Stimulated activated naive CD8-positive, alpha-beta T cell treated with anti-CD3 and anti-CD28 coated beads, Interleukin-15, Interleukin-2, amounts not matched to agents 100 ng/mL and 50 ng/mL, for 24 hours (primary cell): ENCODE measurements at regions not wholly inside any gene's neighbourhood (a gene's known extent, or its start where the extent isn't known, plus 50 kb on each side); places are given as distances from the start of the nearest gene placed in this dataset.
"Not testable (repeated sequence)": the region's sequence is repeated elsewhere in the genome, so short reads cannot be mapped to it uniquely, and the experiment has no call there.

Source experiments
- H3K27ac Mint-ChIP-seq: one replicate; pipeline ENCODE4 v1.8.0; 2021; ENCODE audit warnings: mild to moderate bottlenecking, mixed read lengths
- H3K27me3 Mint-ChIP-seq: one replicate; pipeline ENCODE4 v1.8.0; 2021; ENCODE audit warnings: mixed read lengths
- H3K36me3 Mint-ChIP-seq: one replicate; pipeline ENCODE4 v1.8.0; 2021; ENCODE audit warnings: low read depth, mixed read lengths
- H3K4me1 Mint-ChIP-seq: one replicate; pipeline ENCODE4 v1.8.0; 2021; ENCODE audit warnings: low read depth, mixed read lengths
- H3K4me3 Mint-ChIP-seq: one replicate; pipeline ENCODE4 v1.8.0; 2021; ENCODE audit warnings: mild to moderate bottlenecking, mixed read lengths
- H3K9me3 Mint-ChIP-seq: one replicate; pipeline ENCODE4 v1.8.0; 2021; ENCODE audit warnings: mixed read lengths

DNA sequence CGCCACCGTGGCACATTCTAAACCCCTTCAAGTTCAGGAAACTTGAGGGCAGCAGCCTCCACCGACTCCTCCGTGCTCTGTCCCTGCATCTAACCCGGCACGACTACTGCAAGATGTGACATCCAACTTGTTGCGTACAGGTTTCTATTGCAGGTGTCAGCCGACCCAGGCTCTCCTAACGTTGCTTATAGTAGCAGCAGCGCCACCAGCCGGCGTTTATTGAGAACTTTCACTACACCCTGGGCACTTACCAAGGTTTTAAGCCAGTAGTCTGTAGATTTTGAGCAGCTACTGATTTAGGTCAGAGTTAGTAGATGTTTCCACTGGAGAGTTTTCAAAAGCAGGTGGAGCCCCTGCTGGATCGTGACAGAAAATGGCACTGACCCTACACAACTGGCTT, 200.6 kb upstream of the PRKX start:
- H3K27me3 Mint-ChIP-seq, H3K4me3 Mint-ChIP-seq, H3K4me1 Mint-ChIP-seq, H3K27ac Mint-ChIP-seq, H3K9me3 Mint-ChIP-seq, H3K36me3 Mint-ChIP-seq: not testable (repeated sequence)

GRCh38 chrX:3911012-3911411, 197.6 kb upstream of the PRKX start:
- H3K27me3 Mint-ChIP-seq, H3K36me3 Mint-ChIP-seq, H3K9me3 Mint-ChIP-seq, H3K4me1 Mint-ChIP-seq, H3K27ac Mint-ChIP-seq, H3K4me3 Mint-ChIP-seq: not testable (repeated sequence)

DNA sequence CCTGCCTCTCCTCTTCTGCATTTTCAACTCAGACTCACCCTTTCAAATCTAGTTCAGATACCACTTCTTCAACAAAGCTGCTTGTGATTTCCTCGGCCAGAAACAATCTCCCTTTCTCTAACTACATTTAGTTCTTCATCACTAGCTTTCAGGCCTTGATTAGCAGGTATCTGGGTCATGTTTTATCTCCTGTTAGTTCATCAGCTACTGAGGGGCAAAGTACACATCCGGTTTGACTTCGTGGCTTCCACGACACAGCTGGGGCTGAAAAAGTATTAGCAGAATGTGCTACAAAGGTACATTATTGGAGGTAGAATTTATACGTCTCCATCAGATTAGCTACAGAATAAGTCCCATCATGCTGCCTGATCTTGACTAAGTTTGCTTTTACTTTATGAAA, 197.2 kb upstream of the PRKX start:
- H3K36me3 Mint-ChIP-seq, H3K27me3 Mint-ChIP-seq, H3K4me3 Mint-ChIP-seq, H3K27ac Mint-ChIP-seq, H3K4me1 Mint-ChIP-seq, H3K9me3 Mint-ChIP-seq: not testable (repeated sequence)

DNA sequence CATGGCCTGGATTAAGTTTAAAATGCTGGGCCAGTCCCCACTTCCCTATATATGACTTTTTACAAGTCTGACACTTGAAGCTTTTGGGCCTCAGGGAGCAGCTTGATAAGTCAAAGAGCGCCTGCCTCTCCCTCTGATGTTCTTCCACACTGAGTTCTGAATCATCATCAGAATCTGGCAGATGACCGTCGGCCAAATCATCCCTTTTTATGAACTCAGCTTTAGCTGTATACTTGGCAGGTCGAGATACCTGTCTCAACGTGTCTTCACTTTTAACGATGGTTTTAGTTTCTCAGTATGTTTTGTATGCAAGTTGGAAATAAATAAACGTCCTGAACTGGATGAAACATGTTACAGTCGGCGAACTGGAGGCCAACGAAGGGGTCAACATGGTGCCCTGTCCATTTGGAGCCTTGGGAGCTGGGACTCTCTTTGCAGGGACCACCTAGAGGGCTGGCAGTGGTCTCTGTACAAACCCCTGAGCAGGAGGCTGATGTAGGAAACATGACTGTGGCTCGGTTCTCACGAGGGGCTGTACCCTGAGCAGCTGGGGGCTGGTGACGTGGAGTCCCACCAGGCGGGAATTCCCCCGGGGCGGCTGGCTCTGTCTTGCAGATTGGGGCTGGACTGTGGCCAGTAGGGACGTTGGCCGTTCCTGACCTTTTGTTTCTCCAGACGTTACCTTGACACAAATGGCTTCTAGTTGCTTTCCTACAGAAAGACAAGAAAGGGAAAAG, 192.2 kb upstream of the PRKX start:
- H3K9me3 Mint-ChIP-seq, H3K36me3 Mint-ChIP-seq, H3K4me1 Mint-ChIP-seq, H3K27me3 Mint-ChIP-seq, H3K27ac Mint-ChIP-seq, H3K4me3 Mint-ChIP-seq: not testable (repeated sequence)

- H3K36me3 Mint-ChIP-seq, H3K4me1 Mint-ChIP-seq, H3K27ac Mint-ChIP-seq, H3K9me3 Mint-ChIP-seq, H3K27me3 Mint-ChIP-seq, H3K4me3 Mint-ChIP-seq: not testable (repeated sequence)
These were observed 188.8 kb upstream of the PRKX start for GRCh38 chrX:3902222-3902621.

- H3K4me3 Mint-ChIP-seq, H3K4me1 Mint-ChIP-seq, H3K27me3 Mint-ChIP-seq, H3K9me3 Mint-ChIP-seq, H3K27ac Mint-ChIP-seq, H3K36me3 Mint-ChIP-seq: not testable (repeated sequence)
These were observed 183.3 kb upstream of the PRKX start for GRCh38 chrX:3896755-3897154.

DNA sequence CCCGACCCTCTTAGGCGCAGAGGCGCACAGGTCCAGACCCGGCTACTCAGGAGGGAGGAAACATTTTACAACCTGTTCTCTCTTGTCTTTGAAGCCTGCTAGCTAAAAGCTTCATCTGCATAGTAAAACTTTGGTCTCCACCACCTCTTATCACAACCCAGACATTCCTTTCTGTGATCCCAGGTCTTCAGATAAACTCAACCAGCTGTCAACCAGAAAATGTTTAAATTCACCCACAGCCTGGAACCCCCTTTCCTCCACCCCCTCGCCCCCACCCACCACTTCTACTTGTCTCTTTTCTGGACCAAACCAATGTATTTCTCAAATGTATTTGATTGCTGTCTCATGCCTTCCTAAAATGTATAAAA, 169.1 kb upstream of the PRKX start:
- not testable (repeated sequence) for H3K27ac Mint-ChIP-seq, H3K4me1 Mint-ChIP-seq, H3K9me3 Mint-ChIP-seq, H3K36me3 Mint-ChIP-seq, H3K4me3 Mint-ChIP-seq, H3K27me3 Mint-ChIP-seq

DNA sequence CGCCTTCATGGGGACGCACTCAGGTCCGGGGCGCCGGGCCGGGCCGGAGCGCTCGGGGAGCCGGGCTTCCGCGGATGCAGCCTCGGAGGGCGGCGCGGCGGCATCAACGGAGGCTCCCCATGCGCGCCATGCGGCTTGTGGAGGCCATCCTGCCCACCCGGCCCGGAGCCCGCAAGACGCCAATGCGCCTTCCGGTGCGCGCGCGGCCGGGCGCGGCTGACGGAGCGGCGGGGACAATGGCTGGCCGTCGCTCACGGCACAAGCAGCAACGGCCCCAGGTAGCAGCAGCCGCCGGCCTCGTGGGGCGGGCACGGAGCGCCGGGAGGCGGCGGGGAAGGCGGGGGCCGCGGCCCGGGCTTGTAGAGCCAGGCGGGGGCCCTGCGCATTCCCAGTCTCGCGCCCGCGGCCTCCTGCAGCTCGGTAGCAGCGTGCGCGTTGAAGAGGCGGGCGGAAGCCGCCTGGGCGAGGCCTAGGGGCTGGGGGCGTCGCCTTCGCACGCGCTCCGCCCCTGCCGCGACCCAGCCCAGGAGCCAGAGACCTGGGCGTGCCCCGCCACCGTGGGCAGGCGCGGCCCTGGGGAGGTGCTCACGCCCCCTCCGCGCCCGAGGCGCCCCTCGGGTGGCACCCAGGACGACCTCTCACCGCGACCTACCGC, 168.6 kb upstream of the PRKX start:
- not testable (repeated sequence) for H3K27ac Mint-ChIP-seq, H3K36me3 Mint-ChIP-seq, H3K4me1 Mint-ChIP-seq, H3K4me3 Mint-ChIP-seq, H3K9me3 Mint-ChIP-seq, H3K27me3 Mint-ChIP-seq

DNA sequence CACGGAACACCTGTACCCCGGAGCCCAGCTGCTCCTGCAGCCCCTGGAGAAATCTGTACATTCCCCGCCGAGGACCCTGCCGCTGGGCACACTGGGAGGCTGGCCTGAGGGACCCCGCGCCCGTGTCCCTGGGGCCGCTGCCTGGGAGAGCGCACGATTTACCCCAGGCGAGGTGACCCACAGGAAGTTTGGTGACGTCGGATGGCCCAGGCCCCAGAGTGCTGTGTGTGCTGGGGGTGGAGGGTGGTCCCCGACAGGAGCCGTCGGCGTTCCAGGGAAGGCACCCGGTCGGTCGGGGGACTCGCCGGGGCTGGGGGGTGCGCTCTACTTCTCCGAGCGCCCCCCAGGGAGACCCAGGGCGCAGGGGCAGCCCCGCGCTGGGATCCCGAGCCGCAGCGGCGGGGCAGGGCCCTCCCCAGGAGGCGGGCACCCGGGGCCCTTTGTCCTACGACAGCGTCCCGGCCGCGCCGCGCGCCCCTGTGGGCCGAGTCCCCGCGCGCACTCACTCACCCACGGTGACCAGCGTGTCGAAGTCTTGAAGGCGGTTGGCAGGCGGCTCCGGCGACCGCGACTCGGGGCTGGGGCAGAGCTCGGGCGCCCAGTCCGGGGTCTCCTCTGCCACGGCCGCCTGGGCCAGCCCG, 167.9 kb upstream of the PRKX start:
- not testable (repeated sequence) for H3K27ac Mint-ChIP-seq, H3K36me3 Mint-ChIP-seq, H3K4me3 Mint-ChIP-seq, H3K9me3 Mint-ChIP-seq, H3K27me3 Mint-ChIP-seq, H3K4me1 Mint-ChIP-seq

DNA sequence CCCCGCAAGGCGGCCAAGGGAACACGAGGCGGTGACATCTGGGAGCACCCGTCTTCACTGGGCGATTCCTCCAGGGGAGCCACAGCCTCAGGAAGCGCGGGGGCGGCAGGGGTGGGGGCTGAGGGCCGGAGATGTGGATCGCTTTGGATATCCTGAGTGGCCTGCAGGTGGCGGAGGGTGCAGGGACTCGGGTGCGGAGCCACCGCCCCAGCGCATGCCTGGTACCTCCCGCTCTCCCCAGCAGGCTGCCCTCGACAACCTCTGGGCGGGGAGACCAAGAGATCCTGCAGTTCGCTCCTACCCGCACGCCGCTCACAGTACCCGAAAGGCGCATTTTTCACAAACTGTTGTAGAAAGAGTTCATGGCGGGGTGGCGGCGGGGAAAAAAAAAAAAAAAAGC, 162.9 kb upstream of the PRKX start:
- H3K27ac Mint-ChIP-seq, H3K27me3 Mint-ChIP-seq, H3K36me3 Mint-ChIP-seq: not testable (repeated sequence)

GRCh38 chrX:3875638-3876037, 162.2 kb upstream of the PRKX start:
- not testable (repeated sequence) for H3K36me3 Mint-ChIP-seq, H3K9me3 Mint-ChIP-seq, H3K4me1 Mint-ChIP-seq, H3K27ac Mint-ChIP-seq, H3K4me3 Mint-ChIP-seq, H3K27me3 Mint-ChIP-seq

More for the DNA sequence above, 162.9 kb upstream of the PRKX start:
- not testable (repeated sequence) for H3K4me1 Mint-ChIP-seq, H3K4me3 Mint-ChIP-seq, H3K9me3 Mint-ChIP-seq

GRCh38 chrX:3872226-3872879, 158.9 kb upstream of the PRKX start:
- H3K27ac Mint-ChIP-seq = not testable (repeated sequence)

DNA sequence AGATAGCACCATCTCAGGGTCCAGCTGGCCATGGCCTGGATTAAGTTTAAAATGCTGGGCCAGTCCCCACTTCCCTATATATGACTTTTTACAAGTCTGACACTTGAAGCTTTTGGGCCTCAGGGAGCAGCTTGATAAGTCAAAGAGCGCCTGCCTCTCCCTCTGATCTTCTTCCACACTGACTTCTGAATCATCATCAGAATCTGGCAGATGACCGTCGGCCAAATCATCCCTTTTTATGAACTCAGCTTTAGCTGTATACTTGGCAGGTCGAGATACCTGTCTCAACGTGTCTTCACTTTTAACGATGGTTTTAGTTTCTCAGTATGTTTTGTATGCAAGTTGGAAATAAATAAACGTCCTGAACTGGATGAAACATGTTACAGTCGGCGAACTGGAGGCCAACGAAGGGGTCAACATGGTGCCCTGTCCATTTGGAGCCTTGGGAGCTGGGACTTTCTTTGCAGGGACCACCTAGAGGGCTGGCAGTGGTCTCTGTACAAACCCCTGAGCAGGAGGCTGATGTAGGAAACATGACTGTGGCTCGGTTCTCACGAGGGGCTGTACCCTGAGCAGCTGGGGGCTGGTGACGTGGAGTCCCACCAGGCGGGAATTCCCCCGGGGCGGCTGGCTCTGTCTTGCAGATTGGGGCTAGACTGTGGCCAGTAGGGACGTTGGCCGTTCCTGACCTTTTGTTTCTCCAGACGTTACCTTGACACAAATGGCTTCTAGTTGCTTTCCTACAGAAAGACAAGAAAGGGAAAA, 153.8 kb upstream of the PRKX start:
- H3K36me3 Mint-ChIP-seq, H3K9me3 Mint-ChIP-seq, H3K27ac Mint-ChIP-seq, H3K27me3 Mint-ChIP-seq, H3K4me3 Mint-ChIP-seq, H3K4me1 Mint-ChIP-seq: not testable (repeated sequence)

More at GRCh38 chrX:3872226-3872879, 158.9 kb upstream of the PRKX start:
- H3K36me3 Mint-ChIP-seq, H3K9me3 Mint-ChIP-seq, H3K4me1 Mint-ChIP-seq, H3K4me3 Mint-ChIP-seq, H3K27me3 Mint-ChIP-seq: not testable (repeated sequence)

DNA sequence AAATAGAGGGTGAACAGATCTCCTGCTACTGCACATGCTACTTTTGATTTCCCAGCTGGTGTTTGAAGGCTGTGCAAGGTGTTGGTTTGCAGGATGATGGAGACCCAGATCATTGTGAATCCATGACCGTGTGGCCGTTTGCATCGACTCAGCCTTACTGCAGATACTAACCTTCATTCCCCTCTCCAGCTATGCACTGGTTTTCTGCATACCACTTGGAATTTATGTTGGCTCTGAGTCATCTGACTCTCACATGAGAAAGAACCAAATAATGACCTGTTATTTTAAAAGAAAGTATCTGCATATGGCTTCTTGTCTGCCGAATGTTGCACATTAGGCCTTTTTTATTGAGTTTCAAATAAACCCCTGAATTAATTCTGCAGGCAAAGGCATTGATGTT, 144.9 kb upstream of the PRKX start:
- H3K27ac Mint-ChIP-seq, H3K9me3 Mint-ChIP-seq, H3K4me3 Mint-ChIP-seq, H3K36me3 Mint-ChIP-seq, H3K27me3 Mint-ChIP-seq, H3K4me1 Mint-ChIP-seq: not testable (repeated sequence)

- H3K27ac Mint-ChIP-seq, H3K36me3 Mint-ChIP-seq, H3K27me3 Mint-ChIP-seq, H3K9me3 Mint-ChIP-seq, H3K4me3 Mint-ChIP-seq, H3K4me1 Mint-ChIP-seq: not testable (repeated sequence)
These were observed 130.2 kb upstream of the PRKX start for GRCh38 chrX:3843522-3844145.
